A549 (cell line): ENCODE measurements at regions not wholly inside any gene's neighbourhood (a gene's known extent, or its start where the extent isn't known, plus 50 kb on each side); places are given as distances from the start of the nearest gene placed in this dataset.

Source experiments
- ATAC-seq, 2 experiments: fragments of 200-7000 bp in 1 of 2; fragments of >200 bp in 1 of 2; cut with Nextera tagmentation in 1 of 2; cut with Tn5 transposase in 1 of 2; 3 replicates each; pipeline versions ENCODE4 v1.8.0 to v1.9.1; 2018 to 2020; ENCODE audit warnings: mild to moderate bottlenecking in 1 of 2, moderate library complexity in 1 of 2
- CTCF ChIA-PET: fragments of 300-600 bp; sonication (Branson Sonifier 250); formaldehyde crosslinking; extraction: SDS; loops from one replicate; lab custom pipeline; 2021; ENCODE audit warnings: antibody characterized with exemption, inconsistent platforms; lab: Yijun Ruan, JAX
- POLR2A ChIA-PET: fragments of 350-600 bp; formaldehyde crosslinking; extraction: SDS; loops from one replicate; lab custom pipeline; 2021; ENCODE audit warnings: antibody characterized with exemption, inconsistent platforms; lab: Yijun Ruan, JAX
- DNase-seq, 2 experiments: peaks; one replicate each; pipeline versions ENCODE4 v3.0.0 to v3.0.0-alpha.2; 2011 to 2016; ENCODE audit warnings: low read depth in 1 of 2, low spot score in 1 of 2
- FAIRE-seq: peaks from 2 replicates; lab custom pipeline; 2011; peaks lifted over from hg19 to GRCh38; lab: Jason Lieb, UNC
- H3K27ac ChIP-seq, 2 experiments: fragments of >200 bp; sonication (Bioruptor Twin); formaldehyde crosslinking; 3 replicates each; pipeline ENCODE4 v1.5.1; 2016 to 2017
- H3K4me1 ChIP-seq: fragments of >200 bp; sonication (Bioruptor Twin); formaldehyde crosslinking; 3 replicates; pipeline ENCODE4 v1.6.1; 2016
- H3K4me2 ChIP-seq: fragments of >200 bp; sonication (Bioruptor Twin); formaldehyde crosslinking; 3 replicates; pipeline ENCODE4 v1.6.1; 2016
- H3K4me3 ChIP-seq: fragments of >200 bp; sonication (Bioruptor Twin); formaldehyde crosslinking; 3 replicates; pipeline ENCODE4 v1.5.1; 2016
- H3K9me3 ChIP-seq: fragments of >200 bp; sonication (Bioruptor Twin); formaldehyde crosslinking; 3 replicates; pipeline ENCODE4 v1.6.1; 2016
- ATOH8 ChIP-seq: fragments of 250-450 bp; sonication (Bioruptor Pico); IDR thresholded peaks from 2 replicates; pipeline ENCODE4 v1.5.0; 2020; ENCODE audit warnings: low read depth, mild to moderate bottlenecking, moderate library complexity
- CBX8 ChIP-seq: fragments of 200-600 bp; sonication (generic); IDR thresholded peaks from 2 replicates; pipeline ENCODE4 v1.6.1; 2016
- CEBPB ChIP-seq, 2 experiments: fragments of >200 bp in 1 of 2; sonication (Bioruptor Twin) in 1 of 2; formaldehyde crosslinking in 1 of 2; IDR thresholded peaks; 2 replicates each; pipeline ENCODE4 v1.6.1; 2012 to 2016
- CHD2 ChIP-seq: fragments of 150-350 bp; IDR thresholded peaks from 2 replicates; pipeline ENCODE4 v1.6.1; 2014; ENCODE audit warnings: low read length; ENCODE audit not compliant: partially characterized antibody
- CHD4 ChIP-seq: fragments of 200-600 bp; sonication (generic); IDR thresholded peaks from 2 replicates; pipeline ENCODE4 v1.6.1; 2016; ENCODE audit warnings: antibody characterized with exemption, mild to moderate bottlenecking, borderline replicate concordance
- EHF ChIP-seq: fragments of 250-450 bp; sonication (Bioruptor Pico); IDR thresholded peaks from 2 replicates; pipeline ENCODE4 v1.5.0; 2020; ENCODE audit warnings: mild to moderate bottlenecking
- ELK1 ChIP-seq: fragments of 150-350 bp; IDR thresholded peaks from 2 replicates; pipeline ENCODE4 v1.6.1; 2014; ENCODE audit warnings: low read depth, mild to moderate bottlenecking, low read length
- ESRRA ChIP-seq: fragments of 150-350 bp; IDR thresholded peaks from 2 replicates; pipeline ENCODE4 v1.6.1; 2014; ENCODE audit warnings: mild to moderate bottlenecking, low read length, borderline replicate concordance
- FOXS1 ChIP-seq: fragments of 250-450 bp; sonication (Bioruptor Pico); IDR thresholded peaks from 2 replicates; pipeline ENCODE4 v1.5.0; 2020; ENCODE audit warnings: mild to moderate bottlenecking, moderate library complexity
- HDAC2 ChIP-seq: fragments of 200-600 bp; sonication (generic); IDR thresholded peaks from 2 replicates; pipeline ENCODE4 v1.6.1; 2016
- HOXB5 ChIP-seq: fragments of 250-450 bp; sonication (Bioruptor Pico); IDR thresholded peaks from 2 replicates; pipeline ENCODE4 v1.5.0; 2020; ENCODE audit warnings: mild to moderate bottlenecking, moderate library complexity
- JUN ChIP-seq, 2 experiments: fragments of >200 bp; sonication (Bioruptor Twin); formaldehyde crosslinking; IDR thresholded peaks; 2 replicates in 1 of 2; 3 replicates in 1 of 2; pipeline ENCODE4 v1.6.1; 2016 to 2017
- JUNB ChIP-seq: fragments of >200 bp; sonication (Bioruptor Twin); formaldehyde crosslinking; IDR thresholded peaks from 2 replicates; pipeline ENCODE4 v1.6.1; 2016
- KDM1A ChIP-seq: fragments of 200-600 bp; sonication (generic); IDR thresholded peaks from 2 replicates; pipeline ENCODE4 v1.6.1; 2016; ENCODE audit warnings: low read depth, mild to moderate bottlenecking
- MAZ ChIP-seq: fragments of 150-350 bp; IDR thresholded peaks from 2 replicates; pipeline ENCODE4 v1.6.1; 2014; ENCODE audit warnings: antibody characterized with exemption, low read depth, low read length, borderline replicate concordance
- NR3C1 ChIP-seq: fragments of >200 bp; sonication (Bioruptor Twin); formaldehyde crosslinking; IDR thresholded peaks from 3 replicates; pipeline ENCODE4 v1.6.1; 2017
- PHF8 ChIP-seq: fragments of 200-600 bp; sonication (generic); IDR thresholded peaks from 2 replicates; pipeline ENCODE4 v1.6.1; 2016; ENCODE audit warnings: low read depth, mild to moderate bottlenecking, antibody characterized with exemption, moderate library complexity, borderline replicate concordance
- POLR2AphosphoS2 ChIP-seq: conservative IDR thresholded peaks from 2 replicates; pipeline ENCODE4 v1.6.1; 2012; ENCODE audit warnings: low read length, improper control_type of control experiment, inconsistent platforms
- RAD21 ChIP-seq, 2 experiments: fragments of >200 bp in 1 of 2; sonication (Bioruptor Twin) in 1 of 2; formaldehyde crosslinking in 1 of 2; IDR thresholded peaks in 1 of 2; conservative IDR thresholded peaks in 1 of 2; 2 replicates in 1 of 2; 3 replicates in 1 of 2; pipeline ENCODE4 v1.6.1; 2012 to 2018; ENCODE audit warnings: inconsistent platforms in 1 of 2
- RCOR1 ChIP-seq: fragments of 150-350 bp; IDR thresholded peaks from 2 replicates; pipeline ENCODE4 v1.6.1; 2014; ENCODE audit warnings: antibody characterized with exemption, low read length, low read depth
- REST ChIP-seq: fragments of 200-600 bp; sonication (generic); IDR thresholded peaks from 2 replicates; pipeline ENCODE4 v1.6.1; 2016; ENCODE audit warnings: antibody characterized with exemption, mild to moderate bottlenecking, moderate library complexity
- RFX5 ChIP-seq: fragments of 450-650 bp; IDR thresholded peaks from 2 replicates; pipeline ENCODE4 v1.7.1; 2014; ENCODE audit warnings: antibody characterized with exemption, mild to moderate bottlenecking, moderate library complexity
- SREBF2 ChIP-seq: fragments of 450-650 bp; IDR thresholded peaks from 2 replicates; pipeline ENCODE4 v1.6.1; 2014; ENCODE audit warnings: mild to moderate bottlenecking, moderate library complexity
- TFCP2L1 ChIP-seq: fragments of 250-450 bp; sonication (Bioruptor Pico); IDR thresholded peaks from 2 replicates; pipeline ENCODE4 v1.5.0; 2021; ENCODE audit warnings: mild to moderate bottlenecking
- ZC3H11A ChIP-seq: fragments of 450-650 bp; IDR thresholded peaks from 2 replicates; pipeline ENCODE4 v1.6.1; 2014; ENCODE audit warnings: antibody characterized with exemption, mild to moderate bottlenecking
- ZFP36 ChIP-seq: fragments of 450-650 bp; IDR thresholded peaks from 2 replicates; pipeline ENCODE4 v1.6.1; 2014; ENCODE audit warnings: borderline replicate concordance; ENCODE audit not compliant: partially characterized antibody
- ZNF302 ChIP-seq: fragments of 250-450 bp; sonication (Bioruptor Pico); IDR thresholded peaks from 2 replicates; pipeline ENCODE4 v1.9.0; 2021; ENCODE audit warnings: inconsistent platforms, mild to moderate bottlenecking, moderate library complexity
- WGBS: methylation state at CpG from one replicate; pipeline ENCODE4 v1.1.6; 2017; ENCODE audit errors: missing lambda C conversion rate; 5-methylcytosine and 5-hydroxymethylcytosine counted together
- TF ChIP-seq, protein P1 (sequence below): IDR thresholded peaks from 2 replicates; pipeline ENCODE4 v1.6.1; 2012
- TF ChIP-seq, protein P2 (sequence below): fragments of 450-650 bp; IDR thresholded peaks from 2 replicates; pipeline ENCODE4 v1.6.1; 2014; ENCODE audit warnings: antibody characterized with exemption
- TF ChIP-seq, protein P3 (sequence below): fragments of 250-450 bp; sonication (Bioruptor Pico); IDR thresholded peaks from 2 replicates; pipeline ENCODE4 v1.5.0; 2021; ENCODE audit warnings: mild to moderate bottlenecking, moderate library complexity, borderline replicate concordance

DNA sequence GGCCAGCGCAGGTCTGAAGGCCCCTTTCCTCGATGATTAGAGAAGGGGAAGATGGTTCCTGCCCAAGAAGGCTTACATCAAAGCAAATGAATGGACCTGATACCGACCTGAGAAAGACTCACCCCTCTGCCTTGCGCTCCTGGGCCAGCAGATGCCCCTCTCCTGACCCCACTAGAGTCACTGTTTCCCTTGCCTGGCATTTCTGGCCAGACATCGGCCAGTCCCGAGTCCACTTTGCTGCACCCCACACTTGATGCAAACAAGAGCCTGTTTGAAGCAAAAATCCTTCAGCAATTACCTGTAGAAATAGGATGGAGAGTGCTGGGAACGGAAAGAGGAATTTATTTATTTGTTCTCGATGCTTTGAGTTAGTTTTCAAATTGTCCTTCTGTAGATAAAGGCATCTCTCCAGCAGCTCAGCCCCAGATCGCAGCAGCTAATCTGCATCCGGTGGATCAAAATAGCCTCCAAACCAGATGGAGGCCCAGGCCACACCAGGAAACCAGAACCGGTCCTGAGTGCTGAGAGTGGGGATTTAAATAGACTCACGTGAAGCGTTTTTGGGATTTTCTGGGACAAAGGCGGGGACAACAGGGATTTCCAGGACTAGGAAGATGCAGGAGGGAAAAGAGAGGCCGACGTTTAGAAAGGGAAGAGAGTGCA is 148.6 kb downstream of the TRIM29 start:
- Histone ChIP-seq H3K4me3 (no peak overlapping the region), H3K4me1 (no peaks in the 10 kb centered on the region), H3K9me3 (no peaks in the 10 kb centered on the region), H3K4me2 (no peak overlapping the region), H3K27ac (no peak overlapping the region)
- no peak for ATAC-seq
- WGBS, result 55% methylated on average over 16 of the region's 16 CpGs
- no peak for FAIRE-seq
- CTCF ChIA-PET, result no interaction called here
- no peak for DNase-seq
- TF ChIP-seq ZNF302 (CRISPR knock-in tag), result no peak
- TF ChIP-seq RAD21 (conservative IDR thresholded peaks at IDR 0.05 in 1 of 2, IDR thresholded peaks at IDR 0.05 in 1 of 2), result no peak
- no peak for TF ChIP-seq JUN (IDR thresholded peaks at IDR 0.05)
- TF ChIP-seq RCOR1, result no peak
- TF ChIP-seq RFX5, result no peak
- TF ChIP-seq, protein P1, sequence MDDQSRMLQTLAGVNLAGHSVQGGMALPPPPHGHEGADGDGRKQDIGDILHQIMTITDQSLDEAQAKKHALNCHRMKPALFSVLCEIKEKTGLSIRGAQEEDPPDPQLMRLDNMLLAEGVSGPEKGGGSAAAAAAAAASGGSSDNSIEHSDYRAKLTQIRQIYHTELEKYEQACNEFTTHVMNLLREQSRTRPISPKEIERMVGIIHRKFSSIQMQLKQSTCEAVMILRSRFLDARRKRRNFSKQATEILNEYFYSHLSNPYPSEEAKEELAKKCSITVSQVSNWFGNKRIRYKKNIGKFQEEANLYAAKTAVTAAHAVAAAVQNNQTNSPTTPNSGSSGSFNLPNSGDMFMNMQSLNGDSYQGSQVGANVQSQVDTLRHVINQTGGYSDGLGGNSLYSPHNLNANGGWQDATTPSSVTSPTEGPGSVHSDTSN, result no peak
- TF ChIP-seq MAZ, result no peak
- TF ChIP-seq ZC3H11A, result no peak
- no peak for TF ChIP-seq HOXB5
- no peak for TF ChIP-seq ELK1
- TF ChIP-seq FOXS1 (CRISPR knock-in tag), result no peak
- no peak for TF ChIP-seq SREBF2
- TF ChIP-seq, protein P2, sequence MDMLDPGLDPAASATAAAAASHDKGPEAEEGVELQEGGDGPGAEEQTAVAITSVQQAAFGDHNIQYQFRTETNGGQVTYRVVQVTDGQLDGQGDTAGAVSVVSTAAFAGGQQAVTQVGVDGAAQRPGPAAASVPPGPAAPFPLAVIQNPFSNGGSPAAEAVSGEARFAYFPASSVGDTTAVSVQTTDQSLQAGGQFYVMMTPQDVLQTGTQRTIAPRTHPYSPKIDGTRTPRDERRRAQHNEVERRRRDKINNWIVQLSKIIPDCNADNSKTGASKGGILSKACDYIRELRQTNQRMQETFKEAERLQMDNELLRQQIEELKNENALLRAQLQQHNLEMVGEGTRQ, result no peak
- TF ChIP-seq, protein P3, sequence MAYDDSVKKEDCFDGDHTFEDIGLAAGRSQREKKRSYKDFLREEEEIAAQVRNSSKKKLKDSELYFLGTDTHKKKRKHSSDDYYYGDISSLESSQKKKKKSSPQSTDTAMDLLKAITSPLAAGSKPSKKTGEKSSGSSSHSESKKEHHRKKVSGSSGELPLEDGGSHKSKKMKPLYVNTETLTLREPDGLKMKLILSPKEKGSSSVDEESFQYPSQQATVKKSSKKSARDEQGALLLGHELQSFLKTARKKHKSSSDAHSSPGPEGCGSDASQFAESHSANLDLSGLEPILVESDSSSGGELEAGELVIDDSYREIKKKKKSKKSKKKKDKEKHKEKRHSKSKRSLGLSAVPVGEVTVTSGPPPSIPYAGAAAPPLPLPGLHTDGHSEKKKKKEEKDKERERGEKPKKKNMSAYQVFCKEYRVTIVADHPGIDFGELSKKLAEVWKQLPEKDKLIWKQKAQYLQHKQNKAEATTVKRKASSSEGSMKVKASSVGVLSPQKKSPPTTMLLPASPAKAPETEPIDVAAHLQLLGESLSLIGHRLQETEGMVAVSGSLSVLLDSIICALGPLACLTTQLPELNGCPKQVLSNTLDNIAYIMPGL, result no peak
- no peak for TF ChIP-seq ATOH8
- POLR2A ChIA-PET, result no interaction called here

GRCh38 chr11:119985551-119985950 is 152.4 kb downstream of the TRIM29 start:
- no peak overlapping the region for H3K4me3 ChIP-seq
- 51% methylated on average over 12 of the region's 14 CpGs for WGBS
- no peak overlapping the region for H3K4me2 ChIP-seq
- no peak overlapping the region for H3K27ac ChIP-seq
- TF ChIP-seq CBX8, result no peak
- TF ChIP-seq ESRRA, result no peak
- TF ChIP-seq KDM1A, result no peak
- no peak for TF ChIP-seq PHF8
- no peak for TF ChIP-seq ZFP36
- TF ChIP-seq RCOR1, result no peak
- no peak for TF ChIP-seq RAD21 (conservative IDR thresholded peaks at IDR 0.05 in 1 of 2, IDR thresholded peaks at IDR 0.05 in 1 of 2)
- no peak for TF ChIP-seq HDAC2
- no peak for TF ChIP-seq ZC3H11A
- no peak for TF ChIP-seq CHD2
- no peak for TF ChIP-seq RFX5
- TF ChIP-seq NR3C1, result no peak
- no peak for TF ChIP-seq POLR2AphosphoS2
- no peak for TF ChIP-seq HOXB5
- TF ChIP-seq REST, result no peak
- TF ChIP-seq TFCP2L1 (CRISPR knock-in tag), result no peak
- TF ChIP-seq JUNB, result no peak
- no peak for TF ChIP-seq CEBPB (IDR thresholded peaks at IDR 0.05)
- TF ChIP-seq EHF (CRISPR knock-in tag), result no peak
- no peak for TF ChIP-seq CHD4
- TF ChIP-seq, all 56 proteins: peak for 0
- Histone ChIP-seq H3K4me1 (no peaks in the 10 kb centered on the region), H3K9me3 (no peaks in the 10 kb centered on the region)
- ChIA-PET CTCF (no interaction called here), POLR2A (no interaction called here)
- FAIRE-seq (no peak), DNase-seq (no peak), ATAC-seq (no peak)
